ENCODE measurements at regions not wholly inside any gene's neighbourhood (a gene's known extent, or its start where the extent isn't known, plus 50 kb on each side); places are given as distances from the start of the nearest gene placed in this dataset.
"Not testable (repeated sequence)": the region's sequence is repeated elsewhere in the genome, so short reads cannot be mapped to it uniquely, and the experiment has no call there.

- DNase-seq (ENCODE audit: low read depth), result no peak
Observed at GRCh38 chr12:89155826-89156225, 196.5 kb downstream of the DUSP6 start.

- no peak for DNase-seq (ENCODE audit: low read depth)
Observed at GRCh38 chr12:89154743-89155499, 197.4 kb downstream of the DUSP6 start.

- no peak for DNase-seq (ENCODE audit: low read depth)
Observed at GRCh38 chr12:89153341-89153740, 199.0 kb downstream of the DUSP6 start.

GRCh38 chr12:89151536-89151935, 200.8 kb downstream of the DUSP6 start:
- DNase-seq (ENCODE audit: low read depth), result no peak

- DNase-seq (ENCODE audit: low read depth), result not testable (repeated sequence)
Observed at GRCh38 chr12:89150789-89151188, 201.5 kb downstream of the DUSP6 start.

- DNase-seq (ENCODE audit: low read depth), result peak; percentile 58
Observed at GRCh38 chr12:89140602-89141238, 211.6 kb downstream of the DUSP6 start.

- DNase-seq (ENCODE audit: low read depth), result no peak
Observed at GRCh38 chr12:89140141-89140540, 212.2 kb downstream of the DUSP6 start.

GRCh38 chr12:89139390-89139789, 212.9 kb downstream of the DUSP6 start:
- no peak for DNase-seq (ENCODE audit: low read depth)

GRCh38 chr12:89138048-89138852, 214.1 kb downstream of the DUSP6 start:
- DNase-seq (ENCODE audit: low read depth), result no peak

- DNase-seq (ENCODE audit: low read depth), result no peak
Observed at GRCh38 chr12:89135976-89136634, 216.2 kb downstream of the DUSP6 start.

GRCh38 chr12:89134213-89134770, 218.0 kb downstream of the DUSP6 start:
- DNase-seq (ENCODE audit: low read depth), result no peak

- DNase-seq (ENCODE audit: low read depth), result no peak
Observed at GRCh38 chr12:89129167-89129870, 223.0 kb downstream of the DUSP6 start.

- DNase-seq (ENCODE audit: low read depth), result no peak
Observed at GRCh38 chr12:89126712-89127111, 225.6 kb downstream of the DUSP6 start.

- DNase-seq (ENCODE audit: low read depth), result no peak
Observed at GRCh38 chr12:89122852-89123251, 229.4 kb downstream of the DUSP6 start.

- DNase-seq (ENCODE audit: low read depth), result no peak
Observed at GRCh38 chr12:89117448-89118034, 234.8 kb downstream of the DUSP6 start.

GRCh38 chr12:89111964-89112363, 240.3 kb downstream of the DUSP6 start:
- no peak for DNase-seq (ENCODE audit: low read depth)

- DNase-seq (ENCODE audit: low read depth), result no peak
Observed at GRCh38 chr12:89108265-89108664, 244.0 kb downstream of the DUSP6 start.

GRCh38 chr12:89106950-89107349, 245.4 kb downstream of the DUSP6 start:
- no peak for DNase-seq (ENCODE audit: low read depth)

- DNase-seq (ENCODE audit: low read depth), result no peak
Observed at GRCh38 chr12:89105243-89105642, 247.1 kb downstream of the DUSP6 start.

- DNase-seq (ENCODE audit: low read depth), result no peak
Observed at GRCh38 chr12:89103831-89104230, 248.5 kb downstream of the DUSP6 start.

GRCh38 chr12:89101440-89101839, 250.9 kb downstream of the DUSP6 start:
- no peak for DNase-seq (ENCODE audit: low read depth)

All from forelimb muscle (tissue), 1 donor.